Left kidney (tissue), 1 donor: ENCODE measurements at regions not wholly inside any gene's neighbourhood (a gene's known extent, or its start where the extent isn't known, plus 50 kb on each side); places are given as distances from the start of the nearest gene placed in this dataset.

Experiments
- DNase-seq: peaks from one replicate; pipeline ENCODE4 v3.0.0-alpha.2; 2013

- DNase-seq: no peak
Observed at GRCh38 chr17:72426321-72426720, 305.5 kb downstream of the SOX9 start.

GRCh38 chr17:72426948-72427760, 306.3 kb downstream of the SOX9 start:
- no peak for DNase-seq

- no peak for DNase-seq
Observed at GRCh38 chr17:72427761-72428109, 306.9 kb downstream of the SOX9 start.

DNA sequence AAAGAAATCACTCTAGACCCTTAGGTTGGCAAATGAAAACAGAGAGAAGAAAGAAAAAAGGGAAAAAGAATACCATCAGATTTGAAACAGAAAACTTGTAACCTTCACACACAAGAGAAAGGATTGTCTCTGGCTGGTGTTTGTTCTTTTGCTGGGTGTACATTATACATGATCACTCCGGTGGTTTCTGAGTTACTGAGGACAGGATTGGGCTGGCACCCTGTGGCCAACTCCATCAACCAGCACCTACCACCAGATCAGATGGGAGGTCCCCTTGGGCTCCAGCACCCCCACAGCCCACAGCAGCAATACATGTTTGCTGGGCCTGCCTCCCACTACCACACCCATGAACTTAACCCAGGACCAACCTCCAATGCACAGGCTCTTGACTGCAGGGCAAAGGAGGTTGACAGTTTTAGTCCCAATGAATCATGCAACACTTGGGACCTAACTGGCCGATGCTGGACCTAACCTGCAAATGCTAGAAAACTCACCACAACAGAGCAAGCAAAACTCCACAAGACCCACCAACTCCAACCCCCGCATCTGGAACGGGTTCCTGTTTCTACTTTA, 308.3 kb downstream of the SOX9 start:
- DNase-seq: no peak

GRCh38 chr17:72430611-72431432, 310.0 kb downstream of the SOX9 start:
- no peak for DNase-seq

DNA sequence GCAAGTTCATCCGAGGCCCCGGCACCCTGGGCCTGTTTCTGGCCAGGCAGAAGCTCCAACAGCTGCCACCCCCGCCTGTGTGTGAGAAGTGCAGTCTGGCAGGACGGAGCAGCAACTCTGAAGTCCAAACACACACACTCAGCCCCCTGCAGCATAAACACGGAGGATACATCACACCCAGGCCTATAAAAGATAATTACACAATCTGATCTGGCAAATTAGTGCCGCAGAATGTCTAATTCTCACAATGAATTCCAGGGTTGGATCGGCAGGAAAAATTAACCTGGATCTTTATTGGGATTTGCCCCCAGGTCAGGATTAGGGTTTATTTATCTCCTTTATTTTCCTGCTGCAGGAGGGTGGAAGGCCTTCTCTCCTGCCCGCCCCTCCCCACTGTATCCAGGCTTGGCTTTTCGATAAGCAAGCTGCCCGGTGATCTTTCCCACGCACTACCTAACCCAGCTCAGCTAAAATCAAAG, 311.4 kb downstream of the SOX9 start:
- DNase-seq: no peak

GRCh38 chr17:72432881-72433280, 312.1 kb downstream of the SOX9 start:
- DNase-seq: no peak

DNA sequence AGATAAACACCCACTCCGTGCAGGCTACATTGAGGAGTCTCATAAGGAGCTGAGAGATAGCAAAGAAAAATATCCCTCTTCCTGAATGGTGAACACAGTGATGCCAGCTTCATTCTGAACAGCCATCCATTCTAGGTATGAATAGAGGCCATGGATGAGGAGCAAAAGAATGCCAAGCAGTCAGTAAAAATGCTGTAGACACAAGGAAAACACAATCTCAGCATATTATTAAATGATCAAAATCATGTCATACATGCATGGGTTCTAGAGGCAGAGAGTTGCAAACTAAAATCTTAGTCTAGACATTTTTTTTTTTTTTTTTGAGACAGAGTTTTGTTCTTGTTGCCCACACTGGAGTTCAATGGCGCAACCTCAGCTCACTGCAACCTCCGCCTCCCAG, 313.0 kb downstream of the SOX9 start:
- DNase-seq: no peak

DNA sequence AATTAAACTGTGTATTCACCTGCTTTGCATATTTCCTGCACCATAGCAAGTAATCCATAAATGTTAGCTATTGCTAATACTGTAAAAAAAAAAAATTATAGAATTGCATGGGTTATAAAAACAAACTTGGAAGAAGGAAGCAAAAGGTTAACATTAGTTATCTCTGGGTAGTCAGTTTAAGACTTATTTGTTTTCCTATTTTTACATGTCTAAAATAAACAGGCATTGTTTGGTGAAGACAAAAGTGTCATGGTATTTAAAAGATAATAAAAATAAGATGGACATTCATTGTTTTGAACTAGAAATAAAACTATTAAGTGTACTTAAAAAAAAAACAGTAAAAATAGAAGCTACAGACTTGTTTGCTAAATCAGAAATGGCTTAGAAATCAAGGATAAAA, 313.8 kb downstream of the SOX9 start:
- DNase-seq: no peak

DNA sequence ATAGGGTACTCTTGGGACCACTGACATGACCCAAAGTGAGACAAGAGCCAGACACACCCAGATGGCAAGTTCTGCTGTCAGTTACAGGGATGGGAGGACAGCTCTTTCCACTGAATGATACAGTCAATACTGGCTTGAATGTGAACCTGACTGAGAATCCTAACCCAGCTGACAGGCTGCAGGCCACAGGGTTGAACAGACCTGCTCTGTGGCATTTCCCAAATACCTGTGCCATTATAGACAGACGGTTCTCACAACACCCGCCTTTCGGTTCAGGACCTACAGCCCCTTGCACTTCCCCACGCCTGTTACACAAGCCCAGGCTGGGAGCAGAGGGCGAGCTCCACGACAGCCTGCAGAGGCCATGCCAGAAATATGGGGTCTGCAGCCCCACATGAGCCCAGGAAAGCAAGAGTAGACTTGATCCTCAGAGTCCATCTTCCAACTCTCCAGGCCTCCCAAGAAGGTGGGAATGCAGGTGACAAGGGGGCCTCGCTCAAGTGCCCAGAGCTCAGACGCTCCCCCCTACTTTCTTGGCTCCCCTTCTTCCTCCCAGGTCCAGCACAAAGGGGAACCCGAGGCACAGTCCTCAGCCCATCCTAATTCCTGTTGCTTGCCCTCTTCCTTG, 314.3 kb downstream of the SOX9 start:
- no peak for DNase-seq

DNA sequence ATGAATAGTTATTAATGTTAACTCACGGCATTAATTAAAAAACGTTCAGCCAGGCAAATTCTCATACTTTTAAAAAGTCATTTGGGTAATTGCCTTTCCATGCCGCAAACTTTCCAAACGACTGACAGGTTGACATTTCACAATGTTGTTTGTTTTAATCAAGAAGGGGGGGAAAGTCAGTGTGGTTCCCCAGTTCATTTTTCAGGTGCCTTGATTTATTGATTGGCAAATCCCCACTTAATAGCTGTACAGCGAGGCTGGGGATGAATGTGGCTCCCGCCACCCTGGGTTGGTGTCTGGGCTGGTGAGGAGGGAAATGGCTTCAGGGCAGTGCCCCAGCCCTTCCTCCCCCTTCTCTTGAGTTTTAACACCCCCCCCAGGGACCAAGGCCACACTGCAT, 318.0 kb downstream of the SOX9 start:
- DNase-seq: no peak

GRCh38 chr17:72439893-72440502, 319.2 kb downstream of the SOX9 start:
- no peak for DNase-seq

DNA sequence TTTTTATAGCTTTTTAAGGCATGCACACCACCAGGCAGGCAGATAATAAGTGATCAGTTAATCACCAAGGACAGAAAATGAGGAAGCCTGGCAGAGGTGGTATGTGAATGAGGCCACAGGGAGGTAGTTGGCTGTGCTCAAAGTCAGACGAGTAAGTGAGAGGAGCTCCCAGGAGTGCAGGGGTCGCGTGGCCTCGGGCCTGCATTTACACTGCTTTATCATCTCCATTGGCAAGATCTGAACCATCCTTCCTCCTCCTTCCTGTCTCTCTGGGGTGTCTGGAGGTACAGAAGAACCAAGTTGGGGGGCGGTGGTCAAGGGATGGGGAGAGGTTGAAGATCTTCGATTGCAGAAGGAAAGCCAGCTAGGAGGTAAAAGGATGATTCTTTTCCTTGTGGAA, 320.1 kb downstream of the SOX9 start:
- no peak for DNase-seq

DNA sequence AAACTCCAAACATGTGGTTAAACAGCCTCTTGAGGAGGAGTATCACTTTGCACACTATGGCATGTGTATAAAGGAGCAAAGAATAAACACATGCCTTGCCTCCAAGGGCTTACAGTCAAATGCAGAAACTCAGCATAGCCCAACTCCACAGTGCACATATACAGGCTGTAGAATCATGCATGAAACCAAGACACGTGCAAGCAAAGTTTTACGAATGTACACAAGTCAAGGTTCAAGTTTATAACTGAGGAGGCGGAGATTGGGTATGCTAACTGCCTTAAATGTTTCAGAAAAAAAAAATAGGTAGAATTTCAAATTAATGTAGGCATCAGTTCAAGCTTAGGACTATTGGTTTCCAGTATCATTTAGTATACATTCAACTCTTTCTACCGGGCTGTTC, 321.1 kb downstream of the SOX9 start:
- DNase-seq: no peak

GRCh38 chr17:72444517-72445054, 323.8 kb downstream of the SOX9 start:
- DNase-seq: no peak

DNA sequence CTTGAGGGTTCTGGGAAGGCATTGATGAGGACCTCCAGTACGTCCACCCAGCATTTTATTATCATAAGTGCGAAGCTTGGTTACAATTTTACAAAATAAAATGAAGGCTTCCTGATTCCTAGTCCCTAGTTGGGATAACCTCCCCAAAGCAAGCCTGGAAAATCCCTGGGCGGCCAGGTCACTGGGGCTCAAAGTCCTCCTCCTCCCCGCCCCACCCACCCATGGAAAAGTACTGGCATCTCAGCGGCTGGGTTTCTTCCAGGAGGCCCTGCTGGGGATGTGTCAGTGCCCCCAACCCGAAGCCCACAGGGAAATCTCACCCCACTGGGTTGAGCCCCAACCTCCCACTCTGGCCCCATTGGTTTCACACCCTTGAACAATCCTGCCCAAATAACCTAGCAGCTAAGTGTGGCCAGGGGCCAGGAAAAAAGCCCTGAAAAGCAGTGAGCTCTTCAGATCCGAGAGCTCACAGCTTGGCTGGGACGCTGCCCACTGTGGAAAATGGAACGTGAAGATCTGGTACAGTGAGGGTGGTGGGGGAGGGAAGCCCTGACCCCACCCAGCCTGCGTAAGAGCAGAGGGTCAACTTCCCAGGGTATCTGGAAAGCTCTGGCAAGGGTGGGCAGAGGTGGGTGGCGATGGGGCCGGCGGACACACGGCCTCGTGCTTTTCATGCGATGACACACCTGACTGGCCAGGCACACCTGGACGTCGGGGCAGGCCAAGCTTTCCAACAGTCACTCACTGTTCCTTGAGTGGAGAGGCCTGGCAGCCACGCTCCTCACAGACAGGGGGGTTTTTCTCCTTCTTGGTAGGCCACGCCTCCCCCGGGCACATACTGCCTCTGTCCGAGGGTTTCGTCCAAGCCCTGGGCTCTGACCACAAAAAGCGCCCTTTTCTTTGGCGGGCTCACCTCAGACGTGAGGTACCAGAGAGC, 324.5 kb downstream of the SOX9 start:
- no peak for DNase-seq

GRCh38 chr17:72446118-72446517, 325.3 kb downstream of the SOX9 start:
- no peak for DNase-seq

GRCh38 chr17:72446525-72447250, 325.9 kb downstream of the SOX9 start:
- DNase-seq: no peak

- DNase-seq: no peak
Observed at GRCh38 chr17:72447251-72447640, 326.4 kb downstream of the SOX9 start.

DNA sequence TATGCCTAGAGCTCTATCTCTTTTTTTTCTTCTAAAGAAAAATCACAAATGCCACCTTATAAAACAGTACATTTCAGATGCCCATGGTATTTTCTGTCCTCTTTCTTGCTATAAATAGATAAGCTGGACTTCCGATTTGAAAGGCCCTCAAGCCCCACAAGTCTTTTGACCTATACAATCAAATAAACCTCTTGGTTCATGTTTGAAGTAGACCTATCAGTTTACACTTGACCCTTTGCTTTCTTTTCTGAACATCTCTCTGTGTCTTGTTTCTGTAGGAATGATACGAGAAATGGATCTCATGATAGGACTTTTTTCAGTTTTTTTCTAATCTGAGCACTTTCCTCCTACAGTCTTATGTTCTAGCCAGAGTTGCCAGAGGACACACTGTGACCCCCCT, 327.2 kb downstream of the SOX9 start:
- no peak for DNase-seq
